GM19452 (cell line): ENCODE measurements at regions not wholly inside any gene's neighbourhood (a gene's known extent, or its start where the extent isn't known, plus 50 kb on each side); places are given as distances from the start of the nearest gene placed in this dataset.

ENCODE experiments used
- ATAC-seq: cut with Tn5 transposase; IDR thresholded peaks from one replicate; pipeline ENCODE4 v1.9.1; 2021; ENCODE audit not compliant: unreplicated experiment

DNA sequence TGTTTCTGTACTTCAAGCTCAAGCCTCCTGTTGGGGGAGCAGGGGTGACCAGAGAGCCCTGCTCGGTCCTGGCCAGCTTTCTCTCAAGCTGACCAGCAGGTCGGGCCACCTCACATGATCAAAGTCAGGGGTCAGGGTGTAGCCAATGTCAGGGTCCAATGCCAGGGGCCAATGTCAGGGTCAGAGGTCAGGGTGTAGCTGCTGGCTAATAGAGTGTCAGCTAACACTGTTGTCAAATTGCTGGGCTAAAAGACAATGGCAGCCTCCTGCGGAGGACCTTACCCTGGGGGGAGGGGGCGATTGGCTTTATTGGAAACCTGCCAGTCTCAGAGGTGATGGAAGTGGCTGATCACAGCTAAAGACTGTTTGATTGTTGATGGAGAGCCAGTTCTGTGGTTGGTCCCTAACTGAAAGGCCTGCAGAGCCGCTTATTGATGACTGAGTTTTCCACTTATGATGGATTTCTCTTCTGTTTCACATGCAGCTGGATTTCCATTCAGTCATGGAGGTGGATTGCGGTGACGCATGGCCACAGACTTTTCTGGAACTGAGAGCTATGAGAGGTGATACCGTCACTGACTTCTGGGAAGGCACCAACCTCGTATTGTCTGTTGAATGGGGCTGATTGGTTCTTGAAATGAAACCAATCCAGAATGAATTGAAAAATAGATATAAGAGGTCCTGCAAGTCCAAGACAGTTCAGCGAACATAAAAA, 97.4 kb upstream of the ZFHX3 start:
- ATAC-seq: no peak

DNA sequence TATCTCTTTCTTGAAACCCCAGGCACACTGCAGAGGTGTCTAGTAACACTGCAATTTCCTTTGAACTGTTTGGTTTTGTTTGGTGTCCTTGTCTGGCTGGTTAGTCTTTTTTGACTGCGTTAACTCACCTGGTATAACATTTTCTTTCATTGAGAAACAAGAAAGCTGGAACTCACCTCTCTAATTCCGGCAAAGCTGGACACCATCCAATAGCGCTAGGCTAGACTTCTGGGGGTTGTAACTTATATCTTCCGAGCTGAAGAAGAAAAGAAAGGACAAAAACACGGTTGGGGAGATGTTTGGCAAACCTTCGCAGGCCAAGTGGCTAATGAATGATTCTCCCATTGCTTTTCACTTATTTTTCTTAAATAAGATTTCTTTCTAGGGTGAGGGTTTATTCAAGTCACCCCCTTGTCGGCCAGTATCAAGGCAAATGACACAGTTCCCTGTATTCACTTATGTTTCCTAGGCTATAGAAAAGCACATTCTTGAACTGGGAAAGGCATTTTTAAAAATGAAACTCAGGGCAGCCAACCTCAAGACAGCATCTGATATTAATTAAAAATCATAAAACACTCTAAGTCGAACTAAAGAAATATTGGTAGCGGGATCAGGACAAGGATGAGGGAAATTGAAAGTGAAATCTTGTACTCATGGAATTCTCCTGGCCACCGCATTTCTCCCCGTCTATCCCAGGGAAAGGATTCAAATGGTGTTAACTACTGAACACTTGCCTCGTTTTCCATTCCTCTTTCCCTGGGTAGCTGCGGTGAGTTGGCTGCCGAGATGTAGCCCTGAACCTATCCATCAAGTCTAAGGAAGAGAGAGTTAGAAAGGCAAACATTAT, 95.9 kb upstream of the ZFHX3 start:
- no peak for ATAC-seq

DNA sequence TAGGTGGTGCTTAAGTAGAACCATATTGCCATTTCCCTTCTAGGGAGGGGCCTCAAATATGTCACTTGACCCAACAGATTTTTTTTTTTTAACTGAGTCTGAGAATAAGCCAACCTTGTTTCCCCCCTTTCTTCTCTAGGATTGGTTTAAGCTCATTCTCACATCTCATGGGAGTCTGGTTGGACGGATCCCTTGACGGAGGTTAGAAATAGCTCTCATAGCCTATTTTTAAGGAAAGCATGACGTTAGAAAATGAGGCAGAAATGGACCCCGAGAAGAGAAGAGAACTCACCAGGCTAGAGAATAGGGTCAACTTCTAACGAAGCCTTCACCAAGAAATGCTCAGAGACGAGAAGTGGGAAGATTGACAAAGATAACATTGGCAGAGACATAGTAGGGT, 95.1 kb upstream of the ZFHX3 start:
- ATAC-seq: no peak

GRCh38 chr16:73142053-73142854, 94.3 kb upstream of the ZFHX3 start:
- no peak for ATAC-seq

- ATAC-seq: no peak
Observed at GRCh38 chr16:73140929-73141328, 93.0 kb upstream of the ZFHX3 start.

- no peak for ATAC-seq
Observed at GRCh38 chr16:73131156-73131862, 83.4 kb upstream of the ZFHX3 start.

DNA sequence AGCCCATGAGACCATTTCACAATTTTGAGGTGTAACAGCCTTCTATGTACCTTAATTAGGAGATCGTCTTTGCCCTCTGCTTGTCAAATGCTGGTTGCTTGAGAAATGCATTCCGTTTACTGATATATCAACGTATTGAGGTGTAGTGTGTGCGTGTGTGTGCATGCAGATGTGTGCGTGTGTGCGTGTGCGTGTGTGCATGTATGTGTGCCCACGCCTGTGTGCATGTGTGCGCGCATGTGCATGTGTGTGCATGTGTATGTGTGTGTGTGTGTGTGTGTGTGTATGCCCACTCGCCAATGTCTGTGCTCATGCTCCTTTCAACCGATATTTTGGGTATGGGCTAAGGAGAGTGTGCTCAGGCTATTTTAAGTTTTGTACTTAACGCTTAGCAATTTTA, 81.5 kb upstream of the ZFHX3 start:
- ATAC-seq: no peak

GRCh38 chr16:73126525-73126853, 78.6 kb upstream of the ZFHX3 start:
- no peak for ATAC-seq

DNA sequence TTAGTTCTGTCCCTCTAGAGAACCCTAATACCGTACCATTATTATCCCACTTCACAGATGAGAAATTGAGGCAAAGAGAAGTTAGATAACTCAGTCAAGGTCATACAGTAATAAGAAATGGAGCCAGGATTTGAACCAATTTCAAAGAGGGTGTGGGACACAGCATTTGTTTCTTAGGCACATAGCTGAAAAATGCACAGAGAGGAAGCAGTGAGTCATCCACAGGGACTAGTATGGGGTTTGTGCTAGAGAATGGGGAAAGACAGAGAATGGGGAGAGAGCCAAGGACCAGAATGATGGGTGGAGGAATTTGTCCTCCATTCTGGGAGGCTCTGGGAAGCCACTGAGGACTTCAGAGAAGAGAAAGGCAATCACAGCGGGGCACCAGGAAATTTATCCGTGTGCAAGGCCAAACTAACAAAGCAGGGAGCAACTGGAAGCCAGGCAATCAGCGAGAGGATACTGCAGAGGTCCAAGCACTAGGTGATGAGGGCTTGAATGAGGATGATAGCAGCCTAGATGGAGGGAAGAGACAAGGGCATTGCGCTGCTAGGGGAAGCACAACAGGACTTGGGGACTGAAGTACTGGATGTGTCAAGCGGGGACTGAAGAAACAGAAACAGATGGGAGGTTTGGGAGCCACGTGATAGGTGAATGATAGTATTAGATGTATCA, 78.1 kb upstream of the ZFHX3 start:
- ATAC-seq: no peak

DNA sequence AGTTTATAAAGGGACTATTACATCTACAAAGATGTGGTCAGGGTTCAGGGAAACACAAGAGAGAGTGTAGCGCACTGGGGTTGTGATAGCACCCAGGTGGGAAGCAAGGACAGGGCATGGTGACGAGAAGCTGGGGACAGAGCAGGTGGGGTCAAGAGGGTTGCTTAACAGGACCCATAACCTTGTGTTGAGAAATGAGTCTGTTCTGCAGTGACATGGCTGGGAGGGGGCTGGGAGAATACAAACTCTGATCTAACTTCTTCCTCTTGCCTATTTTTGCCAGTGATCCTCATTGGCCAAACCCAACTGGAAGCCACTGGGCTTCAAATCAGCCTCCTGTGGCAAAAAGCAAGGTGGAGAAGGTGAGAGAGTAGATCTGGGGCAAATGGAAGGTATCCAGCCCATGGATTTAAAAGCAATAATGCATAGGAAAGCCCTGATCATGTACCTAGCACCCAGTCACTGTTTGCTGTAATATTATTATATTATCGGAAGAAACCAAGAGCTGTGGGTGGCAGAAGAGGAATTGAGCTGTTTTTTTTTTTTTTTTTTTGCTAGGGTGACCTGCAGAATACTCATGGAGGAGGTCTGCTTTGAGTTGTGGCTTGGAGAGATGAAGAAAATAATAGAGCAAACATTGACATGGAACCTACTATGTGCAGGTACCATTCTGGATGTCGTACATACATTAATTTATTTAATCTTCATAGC, 76.9 kb upstream of the ZFHX3 start:
- no peak for ATAC-seq

DNA sequence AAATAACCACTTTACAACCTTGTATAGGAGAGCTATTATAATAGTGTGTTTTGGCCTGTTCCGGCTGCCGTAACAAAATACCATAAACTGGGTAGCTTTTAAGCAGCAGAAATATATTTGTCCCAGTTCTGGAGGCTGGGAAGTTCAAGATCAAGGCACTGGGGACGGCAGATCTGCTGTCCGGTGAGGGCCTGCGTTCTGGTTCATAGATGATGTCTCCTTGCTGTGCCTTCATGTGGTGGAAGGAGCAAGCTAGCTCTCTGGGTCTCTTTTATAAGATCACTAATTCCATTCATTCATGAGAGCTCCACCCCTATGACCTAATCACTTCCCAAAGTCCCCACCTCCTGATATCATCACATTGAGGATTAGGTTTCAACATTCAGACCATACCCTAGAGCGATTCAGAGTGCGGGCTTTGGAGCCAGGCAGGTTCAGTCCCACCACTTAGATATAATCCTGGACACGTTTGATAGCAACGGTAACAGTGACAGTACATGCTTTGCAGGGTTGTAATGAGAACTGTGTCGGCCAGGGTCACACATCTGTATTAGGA, 76.2 kb upstream of the ZFHX3 start:
- ATAC-seq: no peak

GRCh38 chr16:73122604-73123391, 74.9 kb upstream of the ZFHX3 start:
- ATAC-seq: no peak

DNA sequence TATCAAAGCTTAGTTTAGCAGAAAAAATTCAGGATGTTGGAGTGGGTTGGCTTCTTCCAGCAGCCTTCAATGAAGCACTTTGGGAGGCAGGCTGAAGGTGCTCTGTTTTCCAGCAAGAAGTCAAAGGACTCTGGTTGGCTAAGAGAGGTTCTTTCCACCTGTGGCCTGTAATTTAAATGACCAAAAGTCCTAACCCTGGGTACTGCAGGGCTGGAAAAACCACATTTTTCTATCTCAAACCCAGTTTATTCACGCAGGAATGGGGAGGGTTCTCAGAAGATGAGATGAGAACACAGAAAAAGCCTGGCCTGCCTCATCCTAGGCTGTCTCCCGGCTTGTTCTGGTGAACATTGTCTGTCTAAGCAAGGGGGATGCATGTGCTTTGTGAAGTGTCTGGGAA, 68.6 kb upstream of the ZFHX3 start:
- no peak for ATAC-seq

DNA sequence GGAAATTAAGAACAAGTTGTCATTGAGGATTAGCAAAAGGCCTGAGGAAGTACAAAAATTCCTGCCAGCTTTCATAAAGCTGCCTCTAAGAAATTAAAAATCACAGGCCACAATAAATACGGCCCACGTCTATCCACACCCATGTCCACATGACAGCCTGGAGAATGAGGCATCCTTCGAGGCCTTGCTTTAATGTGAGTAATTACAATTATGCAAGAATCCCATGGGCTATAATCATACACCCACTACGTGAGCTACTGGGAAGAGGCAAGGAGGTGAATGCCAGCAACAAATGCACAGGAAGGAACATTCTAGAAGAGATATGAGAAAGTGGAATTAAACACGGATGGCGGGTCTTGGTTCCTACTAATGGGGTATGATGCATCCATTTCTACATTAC, 65.4 kb upstream of the ZFHX3 start:
- ATAC-seq: no peak

DNA sequence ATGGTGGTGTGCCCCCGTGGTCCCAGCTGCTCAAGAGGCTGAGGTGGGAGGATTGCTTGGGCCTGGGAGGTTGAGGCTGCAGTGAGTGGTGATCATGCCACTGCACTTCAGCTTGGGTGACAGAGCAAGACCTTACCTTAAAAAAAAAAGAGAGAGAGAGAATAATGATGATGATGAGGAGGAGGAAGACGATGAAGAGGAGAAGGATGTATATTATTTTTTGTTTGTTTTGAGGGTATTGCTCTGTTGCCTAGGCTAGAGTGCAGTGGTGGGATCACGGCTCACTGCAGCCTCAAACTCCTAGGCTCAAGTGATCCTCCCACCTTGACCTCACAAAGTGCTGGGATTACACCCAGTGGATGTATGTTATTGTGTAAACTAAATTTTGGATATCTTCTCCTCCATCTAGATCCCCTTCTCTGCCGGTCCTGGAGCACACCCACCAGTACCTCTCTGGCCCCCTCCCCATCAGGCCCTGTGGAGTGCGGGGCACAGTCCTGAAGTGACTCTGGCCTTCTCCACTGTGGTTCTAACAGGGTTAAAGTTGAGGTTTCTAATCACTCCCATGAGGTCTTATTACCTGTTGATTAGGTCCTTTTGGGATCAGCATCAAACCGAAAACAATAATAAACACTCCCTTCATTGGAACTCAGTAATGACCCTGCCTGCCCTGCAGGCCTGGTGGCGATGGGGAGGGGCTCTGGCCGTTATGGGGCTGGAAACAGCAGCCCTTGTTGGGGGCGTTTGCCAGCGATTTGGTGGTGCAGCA, 60.5 kb upstream of the ZFHX3 start:
- no peak for ATAC-seq

GRCh38 chr16:73107371-73107770, 59.4 kb upstream of the ZFHX3 start:
- no peak for ATAC-seq

- ATAC-seq: no peak
Observed at GRCh38 chr16:73106329-73107034, 58.6 kb upstream of the ZFHX3 start.

DNA sequence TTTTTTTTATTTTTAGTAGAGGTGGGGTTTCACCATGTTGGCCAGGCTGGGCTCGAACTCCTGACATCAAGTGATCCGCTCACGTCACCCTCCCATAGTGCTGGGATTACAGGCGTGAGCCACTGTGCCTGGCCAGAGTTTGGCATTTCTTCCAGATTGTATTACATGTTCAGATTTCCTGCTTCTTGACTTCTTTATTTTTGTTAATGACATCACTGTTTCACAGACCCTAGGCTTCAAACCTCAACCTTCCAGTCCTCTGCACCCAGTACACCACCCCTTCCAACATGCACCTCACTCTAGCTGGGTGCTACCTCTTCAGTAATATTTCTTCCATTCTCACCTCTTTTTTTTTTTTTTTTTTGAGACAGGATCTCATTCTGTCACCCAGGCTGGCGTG, 53.6 kb upstream of the ZFHX3 start:
- ATAC-seq: no peak
